ENCODE measurements at regions not wholly inside any gene's neighbourhood (a gene's known extent, or its start where the extent isn't known, plus 50 kb on each side); places are given as distances from the start of the nearest gene placed in this dataset.
A peak's percentile ranks its signal among the peaks of the same experiment; 100 is the strongest.

- no peak for DNase-seq
- no peak overlapping the region for H3K4me3 ChIP-seq
- H3K27ac ChIP-seq: no peak overlapping the region
- no peak for ATAC-seq (ENCODE audit: low FRiP score in 2 of 2)
- 62 to 73% methylated on average over 4 of the region's 4 CpGs for WGBS, 2 donors
- H3K36me3 ChIP-seq: no peaks in the 10 kb centered on the region
- no peaks in the 10 kb centered on the region for H3K9me3 ChIP-seq
- TF ChIP-seq POLR2A (IDR thresholded peaks at IDR 0.05) (no peak), POLR2AphosphoS5 (IDR thresholded peaks at IDR 0.05) (no peak), EP300 (IDR thresholded peaks at IDR 0.05) (no peak), CTCF (IDR thresholded peaks at IDR 0.05) (no peak)
- no peaks in the 10 kb centered on the region for H3K27me3 ChIP-seq
- H3K4me1 ChIP-seq: peaks cover 0 to 8% (median 0%) of the 10 kb centered on the region in 4 donors
Measured at GRCh38 chr12:115090783-115091182, 406.8 kb upstream of the TBX3 start.

GRCh38 chr12:115088995-115089841, 405.2 kb upstream of the TBX3 start:
- no peak for ATAC-seq (ENCODE audit: low FRiP score in 2 of 2)
- H3K4me3 ChIP-seq: no peak overlapping the region
- WGBS, 2 donors: 78 to 81% methylated on average over 13 of the region's 13 CpGs
- peak in 1 of 2 donors; percentile 27 for DNase-seq
- TF ChIP-seq POLR2AphosphoS5 (IDR thresholded peaks at IDR 0.05) (no peak), CTCF (IDR thresholded peaks at IDR 0.05) (no peak), EP300 (IDR thresholded peaks at IDR 0.05) (no peak), POLR2A (IDR thresholded peaks at IDR 0.05) (no peak)
- no peaks in the 10 kb centered on the region for H3K27me3 ChIP-seq
- H3K27ac ChIP-seq: no peak overlapping the region
- H3K9me3 ChIP-seq: no peaks in the 10 kb centered on the region
- H3K4me1 ChIP-seq: peaks cover 0 to 8% (median 0%) of the 10 kb centered on the region in 4 donors
- H3K36me3 ChIP-seq: no peaks in the 10 kb centered on the region

GRCh38 chr12:115088328-115088994, 404.5 kb upstream of the TBX3 start:
- Histone ChIP-seq H3K36me3 (no peaks in the 10 kb centered on the region), H3K4me1 (peaks cover 0 to 8% (median 0%) of the 10 kb centered on the region in 4 donors), H3K27me3 (no peaks in the 10 kb centered on the region), H3K4me3 (no peak overlapping the region), H3K9me3 (no peaks in the 10 kb centered on the region), H3K27ac (no peak overlapping the region)
- ATAC-seq (ENCODE audit: low FRiP score in 2 of 2) (no peak), DNase-seq (peak in 1 of 2 donors; percentile 54)
- 65 to 70% methylated on average over 3 of the region's 3 CpGs for WGBS, 2 donors
- TF ChIP-seq CTCF (IDR thresholded peaks at IDR 0.05) (no peak), POLR2A (IDR thresholded peaks at IDR 0.05) (no peak), EP300 (IDR thresholded peaks at IDR 0.05) (peak in 1 of 4 donors; percentile 36), POLR2AphosphoS5 (IDR thresholded peaks at IDR 0.05) (peak in 1 of 2 donors; percentile 15)

GRCh38 chr12:115085594-115085993, 401.6 kb upstream of the TBX3 start:
- TF ChIP-seq POLR2AphosphoS5 (IDR thresholded peaks at IDR 0.05): no peak
- no peak for TF ChIP-seq POLR2A (IDR thresholded peaks at IDR 0.05)

GRCh38 chr12:115079760-115080159, 395.8 kb upstream of the TBX3 start:
- DNase-seq (peak in 1 of 2 donors; percentile 46), ATAC-seq (ENCODE audit: low FRiP score in 2 of 2) (peak in 1 of 2 donors; percentile 59)
- Histone ChIP-seq H3K36me3 (no peaks in the 10 kb centered on the region), H3K9me3 (peaks cover 0 to 4% (median 0%) of the 10 kb centered on the region in 4 donors), H3K27me3 (no peaks in the 10 kb centered on the region), H3K27ac (no peak overlapping the region), H3K4me1 (peaks cover 0 to 4% (median 0%) of the 10 kb centered on the region in 4 donors), H3K4me3 (no peak overlapping the region)
- 64 to 67% methylated on average over 4 of the region's 4 CpGs for WGBS, 2 donors
- TF ChIP-seq POLR2A (IDR thresholded peaks at IDR 0.05) (no peak), POLR2AphosphoS5 (IDR thresholded peaks at IDR 0.05) (no peak), EP300 (IDR thresholded peaks at IDR 0.05) (no peak), CTCF (IDR thresholded peaks at IDR 0.05) (no peak)

More at GRCh38 chr12:115085594-115085993, 401.6 kb upstream of the TBX3 start:
- no peak overlapping the region for H3K4me3 ChIP-seq
- H3K36me3 ChIP-seq: no peaks in the 10 kb centered on the region
- no peaks in the 10 kb centered on the region for H3K9me3 ChIP-seq
- ATAC-seq (ENCODE audit: low FRiP score in 2 of 2) (no peak), DNase-seq (no peak)
- 87 to 92% methylated on average over 7 of the region's 7 CpGs for WGBS, 2 donors
- no peak overlapping the region for H3K27ac ChIP-seq
- H3K27me3 ChIP-seq: no peaks in the 10 kb centered on the region
- peaks cover 0 to 8% (median 0%) of the 10 kb centered on the region in 4 donors for H3K4me1 ChIP-seq

Data from upper lobe of left lung (tissue), 6 donors.